Heart right ventricle (tissue), 16 donors: ENCODE measurements at regions not wholly inside any gene's neighbourhood (a gene's known extent, or its start where the extent isn't known, plus 50 kb on each side); places are given as distances from the start of the nearest gene placed in this dataset.

Experiments used
- ATAC-seq, 8 donors: fragments of 200-7000 bp; cut with Tn5 transposase; one replicate each; pipeline ENCODE4 v1.9.1; 2020; ENCODE audit warnings: mild to moderate bottlenecking in 8 of 8, moderate library complexity in 8 of 8, moderate number of reproducible peaks in 1 of 8
- DNase-seq, 2 donors: peaks; one replicate each; pipeline ENCODE4 v3.0.0-alpha.2; 2020
- H3K27ac ChIP-seq, 10 donors: fragments of 200-600 bp; sonication (generic) in 2 of 10; one replicate each; pipeline versions ENCODE4 v1.5.0 to v1.8.0; 2020 to 2022; ENCODE audit warnings: mild to moderate bottlenecking in 3 of 10
- H3K27me3 ChIP-seq, 7 donors: fragments of 200-600 bp; one replicate each; pipeline ENCODE4 v1.8.0; 2021 to 2022; ENCODE audit warnings: mild to moderate bottlenecking in 2 of 7
- H3K36me3 ChIP-seq, 9 donors: fragments of 200-600 bp; sonication (generic) in 1 of 9; one replicate each; pipeline versions ENCODE4 v1.5.0 to v1.8.0; 2020 to 2022; ENCODE audit warnings: mild to moderate bottlenecking in 2 of 9
- H3K4me1 ChIP-seq, 9 donors: fragments of 200-600 bp; sonication (generic) in 1 of 9; one replicate each; pipeline versions ENCODE4 v1.5.0 to v1.8.0; 2020 to 2022; ENCODE audit warnings: mild to moderate bottlenecking in 4 of 9
- H3K4me3 ChIP-seq, 10 donors: fragments of 200-600 bp; sonication (generic) in 2 of 10; one replicate each; pipeline versions ENCODE4 v1.5.0 to v1.8.0; 2020 to 2022; ENCODE audit warnings: mild to moderate bottlenecking in 7 of 10, moderate library complexity in 2 of 10
- H3K9me3 ChIP-seq, 11 donors: fragments of 200-600 bp in 10 of 11; sonication (generic) in 2 of 11; one replicate each; pipeline versions ENCODE4 v1.5.0 to v1.8.0; 2013 to 2022; ENCODE audit warnings: mild to moderate bottlenecking in 2 of 11, control low read depth in 1 of 11, moderate library complexity in 1 of 11
- WGBS, 2 donors: extraction: QIAGEN DNeasy Blood & Tissue Kit; methylation state at CpG; one replicate each; pipeline ENCODE4 v1.1.7; 2013; ENCODE audit warnings: inconsistent platforms in 1 of 2; 5-methylcytosine and 5-hydroxymethylcytosine counted together
- intact Hi-C, 10 donors: fragments of 100-400 bp; cut with DNase I; formaldehyde crosslinking; loops; one replicate each; pipeline versions ENCODE4 v1.11.1 to v1.14.2; 2022
- TF ChIP-seq, protein P1 (sequence below), 9 donors: fragments of 200-600 bp; sonication (generic) in 2 of 9; IDR thresholded peaks; one replicate each; pipeline versions ENCODE4 v1.5.0 to v1.8.0; 2021 to 2022; ENCODE audit warnings: antibody characterized with exemption in 9 of 9, mild to moderate bottlenecking in 5 of 9, moderate library complexity in 1 of 9
- donor health status: Arrhythmogenic right ventricular cardiomyopathy.
- donor health status: ischemic (EF 13 %, LVEDD 7.1; RV severe dilation, severe dysfunction).
- donor health status: healthy with polysubstance abuse.
- donor health status: DM: no; HTN: yes; CAD: no.
- donor health status: DM: no; HTN: no; CAD: no.
- donor health status: ischemic (EF 25% LVEDD 6.9; RV normal size, moderate dysfunction).
- donor health status: ischemic (EF 25% LVEDD 5.7; RV mildly dilated, moderate dysfunction).
- donor health status: healthy.
- donor health status: DM: yes; HTN: yes; CAD: no.
- donor health status: Ischemic cardiomyopathy.
- donor health status: ischemic (EF 35%, LVEDD 5.7; RV mildly dilated, moderate dysfunction).
- donor health status: nonischemic (EF 11% LVEDD 7.7; RV severe dilation, severe dysfunction).
- donor health status: DM: yes; HTN: yes; CAD: no.
- donor health status: PGD.
- donor health status: ischemic (EF 29% LVEDD 5.4; RV normal size, mild dysfunction).
- donor health status: nonischemic (EF 23%, LVEDD 6.1; RV moderate dilation, normal function).

DNA sequence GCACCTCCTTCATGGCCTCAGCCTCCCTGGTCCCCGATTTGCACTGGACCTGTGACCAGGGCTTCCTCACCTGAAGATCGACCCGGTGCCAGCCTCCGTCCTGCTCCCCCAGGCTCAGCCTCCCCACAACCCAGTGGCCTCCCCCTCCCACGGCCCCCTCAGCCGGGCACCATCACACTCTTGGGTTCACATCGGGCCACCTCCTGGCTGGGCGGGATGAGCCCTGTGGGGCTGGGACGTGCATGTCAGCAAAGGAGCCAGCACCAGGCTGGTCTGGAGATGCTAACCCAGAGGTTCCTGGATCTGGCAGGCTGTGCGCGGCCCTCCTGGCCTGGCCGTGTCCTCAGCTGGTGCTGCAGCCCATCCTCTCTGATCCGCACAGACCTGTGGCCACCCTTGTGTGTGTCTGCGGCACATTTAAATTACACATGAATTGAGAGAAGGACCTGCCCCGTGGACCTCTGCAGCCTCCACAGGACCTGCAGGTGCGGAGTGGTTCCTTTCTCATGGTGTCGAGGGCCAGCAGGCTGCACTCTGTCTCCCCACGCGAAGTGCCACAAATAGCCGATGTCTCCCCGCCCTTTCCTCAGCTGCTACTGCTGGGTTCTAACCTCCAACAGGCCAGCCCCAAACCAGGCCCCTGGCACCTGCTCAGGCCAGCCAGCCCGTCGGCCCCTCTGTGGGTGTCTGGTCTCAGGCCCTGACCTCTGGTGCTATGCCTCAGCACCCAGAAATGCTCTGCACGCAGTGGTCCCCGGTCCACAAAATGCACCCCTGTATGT, 237.5 kb downstream of the ERMARD start:
- Histone ChIP-seq H3K9me3 (no peaks in the 10 kb centered on the region), H3K4me3 (no peak overlapping the region), H3K27ac (no peak overlapping the region), H3K4me1 (peaks cover 0 to 32% (median 8%) of the 10 kb centered on the region in 9 donors), H3K36me3 (no peaks in the 10 kb centered on the region), H3K27me3 (no peaks in the 10 kb centered on the region)
- TF ChIP-seq, protein P1, sequence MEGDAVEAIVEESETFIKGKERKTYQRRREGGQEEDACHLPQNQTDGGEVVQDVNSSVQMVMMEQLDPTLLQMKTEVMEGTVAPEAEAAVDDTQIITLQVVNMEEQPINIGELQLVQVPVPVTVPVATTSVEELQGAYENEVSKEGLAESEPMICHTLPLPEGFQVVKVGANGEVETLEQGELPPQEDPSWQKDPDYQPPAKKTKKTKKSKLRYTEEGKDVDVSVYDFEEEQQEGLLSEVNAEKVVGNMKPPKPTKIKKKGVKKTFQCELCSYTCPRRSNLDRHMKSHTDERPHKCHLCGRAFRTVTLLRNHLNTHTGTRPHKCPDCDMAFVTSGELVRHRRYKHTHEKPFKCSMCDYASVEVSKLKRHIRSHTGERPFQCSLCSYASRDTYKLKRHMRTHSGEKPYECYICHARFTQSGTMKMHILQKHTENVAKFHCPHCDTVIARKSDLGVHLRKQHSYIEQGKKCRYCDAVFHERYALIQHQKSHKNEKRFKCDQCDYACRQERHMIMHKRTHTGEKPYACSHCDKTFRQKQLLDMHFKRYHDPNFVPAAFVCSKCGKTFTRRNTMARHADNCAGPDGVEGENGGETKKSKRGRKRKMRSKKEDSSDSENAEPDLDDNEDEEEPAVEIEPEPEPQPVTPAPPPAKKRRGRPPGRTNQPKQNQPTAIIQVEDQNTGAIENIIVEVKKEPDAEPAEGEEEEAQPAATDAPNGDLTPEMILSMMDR (IDR thresholded peaks at IDR 0.05): no peak
- 94% methylated on average over 25 of the region's 25 CpGs for WGBS, 2 donors
- intact Hi-C loops: no loop called here
- ATAC-seq (no peak), DNase-seq (no peak)

DNA sequence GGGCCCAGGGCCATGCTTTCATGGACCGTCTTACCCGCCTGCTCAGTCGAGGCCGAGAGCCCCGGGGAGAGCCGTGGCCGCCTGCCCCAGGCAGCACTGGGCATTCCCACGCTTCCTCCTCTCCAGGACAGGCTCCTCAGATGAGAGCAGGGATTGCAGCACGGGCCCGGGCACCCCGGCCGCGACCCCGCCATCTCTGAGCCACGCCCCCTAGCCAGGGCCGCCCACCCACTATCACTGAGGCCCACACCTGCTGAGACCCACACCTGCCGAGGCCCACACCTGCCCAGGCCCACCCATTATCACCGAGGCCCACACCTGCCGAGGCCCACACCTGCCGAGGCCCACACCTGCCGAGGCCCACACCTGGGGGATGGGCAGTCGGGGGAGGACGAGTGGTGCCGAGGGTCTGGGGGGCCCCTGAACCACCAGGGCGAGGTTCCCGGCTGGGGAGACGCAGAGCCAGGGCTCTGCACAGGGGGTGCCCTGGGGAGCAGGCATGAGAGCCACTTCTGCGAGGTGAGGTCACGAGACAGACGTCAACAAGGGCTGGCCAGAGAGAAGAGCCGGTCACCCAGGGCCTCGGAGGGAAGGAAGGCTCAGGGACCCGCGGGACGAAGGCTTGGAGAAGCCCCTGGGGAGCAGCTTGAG, 235.6 kb downstream of the ERMARD start:
- Histone ChIP-seq H3K36me3 (no peaks in the 10 kb centered on the region), H3K4me3 (no peak overlapping the region), H3K27me3 (no peaks in the 10 kb centered on the region), H3K4me1 (peaks cover 0 to 21% (median 0%) of the 10 kb centered on the region in 9 donors), H3K9me3 (no peaks in the 10 kb centered on the region), H3K27ac (no peak overlapping the region)
- intact Hi-C loops: no loop called here
- TF ChIP-seq, protein P1 (IDR thresholded peaks at IDR 0.05): no peak
- DNase-seq (no peak), ATAC-seq (no peak)
- WGBS, 2 donors: 88 to 90% methylated on average over 35 of the region's 35 CpGs

DNA sequence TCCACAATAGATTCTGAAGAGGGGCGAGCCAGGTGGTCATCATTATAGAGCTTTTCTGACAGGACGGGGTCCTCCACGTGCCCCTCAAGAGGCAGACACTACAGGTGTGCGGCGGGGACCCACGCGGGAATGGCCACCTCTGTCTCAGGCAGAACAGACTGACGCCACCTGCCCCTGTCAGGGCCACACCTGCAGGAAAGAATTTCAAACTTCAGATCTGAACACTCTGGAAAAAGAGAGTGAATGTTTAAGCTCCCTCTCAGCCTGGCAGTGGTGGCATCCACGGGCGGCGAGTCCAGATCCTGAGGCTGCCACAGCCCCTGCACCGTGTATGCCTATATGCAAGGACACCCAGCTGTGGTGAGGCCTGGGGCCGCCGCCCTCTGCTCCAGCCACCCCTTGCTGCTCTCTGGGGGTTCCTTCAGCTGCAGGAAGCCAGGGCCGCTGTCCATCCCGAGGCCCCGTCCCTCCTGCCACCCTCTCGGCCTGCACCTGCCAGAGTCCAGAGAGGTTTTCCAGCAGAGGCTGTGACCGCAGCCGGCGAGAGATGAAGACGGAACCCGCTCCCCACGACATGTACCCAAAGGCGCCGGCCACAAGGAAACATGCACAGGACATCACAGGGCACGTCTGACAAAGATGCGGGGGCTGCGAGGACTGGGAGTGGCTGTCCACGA, 234.9 kb downstream of the ERMARD start:
- Histone ChIP-seq H3K4me1 (peaks cover 0 to 18% (median 0%) of the 10 kb centered on the region in 9 donors), H3K36me3 (no peaks in the 10 kb centered on the region), H3K4me3 (no peak overlapping the region), H3K27me3 (no peaks in the 10 kb centered on the region), H3K9me3 (no peaks in the 10 kb centered on the region), H3K27ac (no peak overlapping the region)
- ATAC-seq: no peak
- TF ChIP-seq, protein P1 (IDR thresholded peaks at IDR 0.05): no peak
- WGBS, 2 donors: 93 to 95% methylated on average over 30 of the region's 30 CpGs
- intact Hi-C loops: no loop called here
- DNase-seq: no peak

DNA sequence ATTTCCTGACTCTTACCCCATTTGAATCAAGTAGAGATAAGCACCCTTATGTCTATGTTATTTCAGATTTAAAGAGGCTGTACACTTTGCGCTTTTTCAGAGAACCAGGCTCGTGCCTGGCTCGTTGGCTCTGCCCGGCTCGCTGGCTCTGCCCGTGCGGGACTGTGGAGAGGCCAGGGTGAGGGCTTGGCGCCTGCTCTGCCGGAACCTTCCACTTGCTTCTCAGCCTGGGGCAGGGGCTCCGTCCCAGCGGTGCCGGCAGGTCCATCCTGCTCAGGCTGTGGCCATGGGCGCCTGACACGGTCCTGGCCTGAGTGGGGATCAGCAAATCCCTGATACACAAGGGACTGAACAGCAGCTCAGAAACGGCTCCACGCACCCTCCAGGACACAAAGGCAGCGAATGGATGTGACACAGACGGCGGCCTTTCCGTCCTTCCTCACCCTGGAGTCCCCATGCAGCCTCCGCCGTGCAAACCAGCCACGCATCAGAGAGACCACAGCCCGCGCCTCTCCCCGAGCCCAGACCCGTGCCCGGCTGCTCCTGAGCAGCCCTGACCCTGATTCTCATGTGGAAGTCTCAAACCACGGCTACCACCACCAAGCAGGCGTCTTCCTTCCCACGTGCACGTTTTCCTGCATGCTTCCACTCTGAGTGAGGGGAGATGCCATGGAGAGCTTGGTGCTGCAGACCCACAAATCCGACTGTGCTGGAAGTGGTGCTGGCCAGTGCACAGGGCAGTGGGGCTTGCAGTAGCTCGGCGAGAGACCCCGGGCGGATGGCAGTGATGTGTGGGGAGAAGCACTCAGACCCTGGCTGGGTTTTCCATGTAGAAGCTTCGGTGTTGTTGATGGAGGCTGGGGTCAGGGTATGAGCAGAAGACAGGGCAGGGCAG, 233.9 kb downstream of the ERMARD start:
- ATAC-seq (no peak), DNase-seq (no peak)
- H3K4me1 ChIP-seq: peaks cover 0 to 9% (median 0%) of the 10 kb centered on the region in 9 donors
- H3K9me3 ChIP-seq: no peaks in the 10 kb centered on the region
- intact Hi-C loops: no loop called here
- 89 to 91% methylated on average over 38 of the region's 38 CpGs for WGBS, 2 donors
- H3K27ac ChIP-seq: no peak overlapping the region
- H3K36me3 ChIP-seq: no peaks in the 10 kb centered on the region
- H3K27me3 ChIP-seq: no peaks in the 10 kb centered on the region
- TF ChIP-seq, protein P1 (IDR thresholded peaks at IDR 0.05): no peak
- H3K4me3 ChIP-seq: no peak overlapping the region
